Glutamatergic neuron (in vitro differentiated cells): ENCODE measurements at regions not wholly inside any gene's neighbourhood (a gene's known extent, or its start where the extent isn't known, plus 50 kb on each side); places are given as distances from the start of the nearest gene placed in this dataset.

ENCODE experiments used
- DNase-seq: peaks from one replicate; pipeline ENCODE4 v3.0.0; 2022
- H3K27ac Mint-ChIP-seq: one replicate; pipeline ENCODE4 v1.8.0; 2020; ENCODE audit warnings: mild to moderate bottlenecking, mixed read lengths, inconsistent platforms; ENCODE audit not compliant: unreplicated experiment
- H3K27me3 Mint-ChIP-seq: one replicate; pipeline ENCODE4 v1.8.0; 2020; ENCODE audit warnings: mild to moderate bottlenecking, moderate library complexity, mixed read lengths, inconsistent platforms; ENCODE audit not compliant: unreplicated experiment
- H3K36me3 Mint-ChIP-seq: one replicate; pipeline ENCODE4 v1.8.0; 2020; ENCODE audit warnings: mild to moderate bottlenecking, mixed read lengths, inconsistent platforms; ENCODE audit not compliant: unreplicated experiment
- H3K4me1 Mint-ChIP-seq: one replicate; pipeline ENCODE4 v1.8.0; 2020; ENCODE audit warnings: mild to moderate bottlenecking, low read depth, mixed read lengths, inconsistent platforms; ENCODE audit not compliant: unreplicated experiment
- H3K4me3 Mint-ChIP-seq: one replicate; pipeline ENCODE4 v1.8.0; 2020; ENCODE audit warnings: mild to moderate bottlenecking, mixed read lengths, inconsistent platforms; ENCODE audit not compliant: unreplicated experiment
- H3K9me3 Mint-ChIP-seq: one replicate; pipeline ENCODE4 v1.8.0; 2020; ENCODE audit warnings: mild to moderate bottlenecking, moderate library complexity, mixed read lengths, inconsistent platforms; ENCODE audit not compliant: unreplicated experiment
- CTCF ChIP-seq: fragments of 200-600 bp; sonication (generic); IDR thresholded peaks from one replicate; pipeline ENCODE4 v1.5.0; 2021; ENCODE audit not compliant: partially characterized antibody, unreplicated experiment

- peaks cover 34% of the 10 kb centered on the region for H3K36me3 Mint-ChIP-seq
- H3K9me3 Mint-ChIP-seq: peaks cover 14% of the 10 kb centered on the region
- H3K4me1 Mint-ChIP-seq: peaks cover 12% of the 10 kb centered on the region
- peaks cover 14% of the 10 kb centered on the region for H3K27me3 Mint-ChIP-seq
- peak overlapping the region; percentile 99 for H3K27ac Mint-ChIP-seq
- peak overlapping the region; percentile 97 for H3K4me3 Mint-ChIP-seq
- TF ChIP-seq CTCF: no peak
- DNase-seq: no peak
Observed at GRCh38 chr5:27473307-27474046, 435.1 kb upstream of the CDH9 start.

- peak overlapping the region; percentile 99 for H3K27ac Mint-ChIP-seq
- peaks cover 13% of the 10 kb centered on the region for H3K4me1 Mint-ChIP-seq
- H3K27me3 Mint-ChIP-seq: peaks cover 14% of the 10 kb centered on the region
- DNase-seq: no peak
- TF ChIP-seq CTCF: no peak
- peaks cover 14% of the 10 kb centered on the region for H3K9me3 Mint-ChIP-seq
- H3K4me3 Mint-ChIP-seq: peak overlapping the region; percentile 97
- H3K36me3 Mint-ChIP-seq: peaks cover 29% of the 10 kb centered on the region
Observed at GRCh38 chr5:27472871-27473270, 434.5 kb upstream of the CDH9 start.

- peaks cover 23% of the 10 kb centered on the region for H3K36me3 Mint-ChIP-seq
- H3K4me3 Mint-ChIP-seq: peak overlapping the region; percentile 97
- TF ChIP-seq CTCF: no peak
- peak; percentile 92 for DNase-seq
- H3K27ac Mint-ChIP-seq: peak overlapping the region; percentile 99
- peaks cover 14% of the 10 kb centered on the region for H3K9me3 Mint-ChIP-seq
- peaks cover 14% of the 10 kb centered on the region for H3K27me3 Mint-ChIP-seq
- peaks cover 9% of the 10 kb centered on the region for H3K4me1 Mint-ChIP-seq
Observed at GRCh38 chr5:27472000-27472763, 433.8 kb upstream of the CDH9 start.

- H3K27me3 Mint-ChIP-seq: peaks cover 4% of the 10 kb centered on the region
Observed at GRCh38 chr5:27466959-27467358, 428.6 kb upstream of the CDH9 start.

More at GRCh38 chr5:27466959-27467358, 428.6 kb upstream of the CDH9 start:
- no peak overlapping the region for H3K4me3 Mint-ChIP-seq
- no peak overlapping the region for H3K27ac Mint-ChIP-seq
- DNase-seq: no peak
- no peak for TF ChIP-seq CTCF
- no peaks in the 10 kb centered on the region for H3K36me3 Mint-ChIP-seq
- peaks cover 2% of the 10 kb centered on the region for H3K4me1 Mint-ChIP-seq
- H3K9me3 Mint-ChIP-seq: peaks cover 2% of the 10 kb centered on the region
